ENCODE measurements at regions not wholly inside any gene's neighbourhood (a gene's known extent, or its start where the extent isn't known, plus 50 kb on each side); places are given as distances from the start of the nearest gene placed in this dataset.
"Not testable (repeated sequence)": the region's sequence is repeated elsewhere in the genome, so short reads cannot be mapped to it uniquely, and the experiment has no call there.

- no peak for DNase-seq
These were observed 109.2 kb downstream of the PDGFA start for GRCh38 chr7:410395-410910.

DNA sequence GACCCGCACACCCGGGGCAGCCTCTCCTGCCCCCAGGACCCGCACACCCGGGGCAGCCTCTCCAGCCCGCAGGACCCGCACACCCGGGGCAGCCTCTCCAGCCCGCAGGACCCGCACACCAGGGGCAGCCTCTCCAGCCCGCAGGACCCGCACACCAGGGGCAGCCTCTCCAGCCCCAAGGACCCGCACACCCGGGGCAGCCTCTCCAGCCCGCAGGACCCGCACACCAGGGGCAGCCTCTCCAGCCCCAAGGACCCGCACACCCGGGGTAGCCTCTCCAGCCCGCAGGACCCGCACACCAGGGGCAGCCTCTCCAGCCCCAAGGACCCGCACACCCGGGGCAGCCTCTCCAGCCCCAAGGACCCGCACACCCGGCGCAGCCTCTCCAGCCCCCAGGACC lies 108.5 kb downstream of the PDGFA start:
- DNase-seq: not testable (repeated sequence)

DNA sequence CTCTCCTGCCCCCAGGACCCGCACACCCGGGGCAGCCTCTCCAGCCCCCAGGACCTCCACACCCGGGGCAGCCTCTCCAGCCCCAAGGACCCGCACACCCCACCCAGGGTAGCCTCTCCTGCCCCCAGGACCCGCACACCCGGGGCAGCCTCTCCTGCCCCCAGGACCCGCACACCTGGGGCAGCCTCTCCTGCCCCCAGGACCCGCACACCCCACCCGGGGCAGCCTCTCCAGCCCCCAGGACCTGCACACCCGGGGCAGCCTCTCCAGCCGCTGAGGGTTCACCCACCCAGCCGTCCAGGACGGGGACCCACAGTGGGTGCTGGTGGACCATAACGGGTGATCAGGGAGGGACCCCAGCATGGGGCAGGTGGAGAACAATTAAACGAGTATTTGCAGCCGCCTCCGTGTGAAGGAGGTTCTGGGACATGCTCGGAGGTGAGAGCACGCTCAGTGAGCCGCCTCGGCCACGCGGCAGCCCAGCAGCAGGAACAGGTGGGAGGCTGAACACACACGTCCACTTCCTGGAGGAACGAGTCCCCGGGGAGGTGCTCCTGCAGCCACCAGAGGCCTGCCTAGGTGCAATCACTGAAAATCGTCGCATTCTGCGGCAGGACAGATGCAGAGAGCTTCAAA lies 107.9 kb downstream of the PDGFA start:
- no peak for DNase-seq

DNA sequence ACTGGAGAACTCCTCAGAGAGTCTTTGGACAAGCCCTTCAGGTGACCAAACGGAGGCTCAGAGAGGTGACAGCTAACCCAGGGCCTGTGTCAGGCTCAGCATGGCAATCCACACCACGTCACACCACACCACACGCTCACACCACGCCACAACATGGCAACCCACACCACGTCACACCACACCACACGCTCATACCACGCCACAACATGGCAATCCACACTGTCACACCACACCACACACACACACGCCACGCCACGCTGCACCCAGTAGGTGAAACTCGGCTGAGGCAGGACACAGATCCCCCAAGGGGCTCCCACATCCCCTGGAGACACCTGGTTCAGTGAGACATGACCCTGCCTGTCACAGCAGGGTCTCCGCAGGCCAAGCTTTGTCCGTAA lies 107.3 kb downstream of the PDGFA start:
- DNase-seq: no peak

- no peak for DNase-seq
These were observed 104.7 kb downstream of the PDGFA start for GRCh38 chr7:414681-415560.

- no peak for DNase-seq
These were observed 103.8 kb downstream of the PDGFA start for GRCh38 chr7:415646-416525.

DNA sequence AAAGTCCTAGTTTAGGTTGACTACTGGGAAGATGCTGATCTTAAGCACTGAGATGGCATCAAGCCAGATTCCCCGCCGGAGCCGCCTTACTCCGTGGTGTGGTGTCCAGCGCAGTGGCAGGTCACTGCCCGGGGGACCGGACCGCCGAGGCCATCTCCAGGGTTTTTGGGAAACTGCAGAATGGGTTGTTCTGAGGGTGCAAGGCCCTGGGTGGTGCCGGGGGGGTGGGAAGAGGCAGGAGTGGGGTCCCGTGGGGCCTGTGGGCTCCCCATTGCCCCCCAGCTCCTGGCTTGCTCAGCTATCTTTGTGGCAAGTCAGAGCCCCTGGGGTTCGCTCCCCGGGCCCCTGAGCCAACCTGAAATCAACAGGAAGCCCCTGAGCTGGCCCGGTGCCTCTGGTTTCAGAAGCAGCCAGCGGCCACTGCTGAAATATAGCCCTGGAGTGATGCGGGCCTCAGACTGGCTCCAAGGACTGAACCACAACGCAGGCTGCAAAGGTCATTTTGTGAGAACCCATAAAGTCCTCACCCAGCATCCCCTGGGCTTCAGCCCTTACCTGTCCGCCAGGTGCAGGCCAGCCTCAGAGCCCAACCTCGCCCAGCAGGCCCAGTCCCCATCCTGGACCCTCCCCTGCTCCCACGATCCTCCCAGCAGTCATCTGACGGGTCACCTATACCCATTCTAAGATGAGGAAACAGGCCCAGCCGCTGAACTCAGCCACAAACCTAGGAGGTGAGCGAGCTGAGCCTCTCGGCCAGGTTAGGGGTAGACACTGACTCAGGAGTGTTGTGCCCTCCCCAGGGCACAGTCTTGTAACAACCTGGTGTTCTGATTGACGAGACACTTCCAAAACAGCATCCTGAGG lies 102.7 kb downstream of the PDGFA start:
- DNase-seq: no peak

DNA sequence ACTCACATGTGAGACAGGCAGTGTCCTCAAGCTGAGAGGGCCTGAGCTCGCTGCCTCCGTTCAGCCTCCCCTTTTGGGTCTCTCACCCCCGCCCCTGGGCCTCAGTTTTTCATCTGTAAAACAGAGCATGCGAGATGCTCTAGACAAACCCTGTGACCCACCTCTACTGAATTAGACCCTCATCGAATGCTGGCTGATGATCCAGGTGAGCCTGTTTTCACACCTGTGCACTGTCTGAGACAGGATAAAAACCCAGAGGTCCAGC lies 102.1 kb downstream of the PDGFA start:
- no peak for DNase-seq

- no peak for DNase-seq
These were observed 101.6 kb downstream of the PDGFA start for GRCh38 chr7:417973-418601.

GRCh38 chr7:418636-419280 lies 100.9 kb downstream of the PDGFA start:
- DNase-seq: no peak

- DNase-seq: no peak
These were observed 99.2 kb downstream of the PDGFA start for GRCh38 chr7:420142-421093.

DNA sequence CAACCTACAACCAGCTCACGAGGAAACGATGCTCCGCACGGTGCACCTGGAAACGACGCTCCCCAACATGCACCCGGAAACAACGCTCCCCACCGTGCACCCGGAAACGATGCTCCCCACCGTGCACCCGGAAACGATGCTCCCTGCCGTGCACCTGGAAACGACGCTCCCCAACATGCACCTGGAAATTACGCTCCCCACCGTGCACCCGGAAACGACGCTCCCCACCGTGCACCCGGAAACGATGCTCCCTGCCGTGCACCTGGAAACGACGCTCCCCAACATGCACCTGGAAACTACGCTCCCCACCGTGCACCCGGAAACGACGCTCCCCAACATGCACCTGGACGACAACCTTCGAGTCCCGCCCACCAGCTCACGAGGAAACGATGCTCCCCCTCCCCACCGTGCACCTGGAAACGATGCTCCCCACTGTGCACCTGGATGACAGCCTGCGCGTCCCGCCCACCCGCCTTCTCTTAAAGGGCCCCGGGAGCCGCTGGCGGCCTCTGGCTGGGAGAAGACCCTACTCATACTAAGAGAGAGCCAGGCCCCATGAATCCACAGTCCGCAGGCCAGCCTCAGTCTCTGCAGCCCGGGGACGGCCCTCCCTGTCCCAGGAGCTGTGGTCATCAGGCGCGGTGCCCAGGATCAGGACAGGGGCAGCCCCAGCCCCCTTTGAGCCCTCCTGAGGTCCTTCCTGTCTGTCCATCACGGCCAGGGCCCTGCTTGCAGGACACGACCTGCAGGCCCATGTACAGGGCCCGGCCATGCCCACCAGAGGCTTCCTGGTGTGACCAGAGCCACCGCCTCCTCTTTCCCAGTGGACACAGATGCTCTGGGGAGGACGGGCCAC lies 98.3 kb downstream of the PDGFA start:
- no peak for DNase-seq

DNA sequence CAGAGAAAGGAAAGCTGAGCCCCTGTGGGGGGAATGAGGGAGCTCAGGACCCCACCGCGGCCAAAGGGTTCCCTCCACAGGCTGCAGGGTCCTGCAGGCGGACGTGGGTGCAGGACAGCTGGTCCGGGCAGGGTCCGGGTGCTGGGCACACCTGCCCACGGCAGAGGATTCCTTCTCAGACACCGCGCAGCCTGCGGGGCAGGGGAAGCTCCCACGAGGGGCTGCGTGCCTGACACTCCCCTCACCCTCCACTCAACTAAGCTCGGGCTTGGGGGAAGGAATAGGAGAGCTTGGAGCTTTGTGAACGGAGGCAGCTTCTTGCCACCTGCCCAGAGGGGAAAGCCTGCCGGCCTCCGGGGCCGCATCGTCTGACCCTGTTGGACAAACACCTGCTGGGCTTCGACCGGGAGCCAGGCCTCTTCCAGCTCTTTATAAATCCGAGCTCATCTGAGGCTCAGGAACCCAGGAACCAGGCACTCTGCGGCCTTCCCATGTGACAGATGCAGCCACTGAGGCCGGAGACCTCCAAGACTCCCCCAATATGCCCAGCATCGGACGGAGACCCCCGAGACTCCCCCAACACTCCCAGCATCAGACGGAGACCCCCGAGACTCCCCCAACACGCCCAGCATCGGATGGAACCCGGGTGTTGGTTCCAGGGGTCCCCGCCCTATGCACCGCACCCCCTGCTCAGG lies 97.3 kb downstream of the PDGFA start:
- no peak for DNase-seq

DNA sequence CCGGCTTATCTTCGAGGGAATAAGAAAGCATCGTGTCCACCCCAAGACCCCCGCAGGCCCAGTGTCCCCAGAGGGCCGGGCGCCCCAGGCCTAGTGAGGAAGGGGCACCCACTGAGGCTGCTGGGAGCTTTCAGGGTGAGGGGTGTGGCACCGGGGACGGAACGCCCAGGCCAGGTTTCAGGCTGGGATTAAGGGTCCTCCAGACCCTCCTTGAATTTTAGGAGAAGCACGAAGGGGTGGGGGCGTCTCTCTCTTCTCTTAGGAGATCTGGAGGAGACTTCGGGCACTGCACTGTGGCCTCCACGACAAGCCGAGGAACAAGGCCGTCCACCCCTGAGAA lies 96.8 kb downstream of the PDGFA start:
- no peak for DNase-seq

DNA sequence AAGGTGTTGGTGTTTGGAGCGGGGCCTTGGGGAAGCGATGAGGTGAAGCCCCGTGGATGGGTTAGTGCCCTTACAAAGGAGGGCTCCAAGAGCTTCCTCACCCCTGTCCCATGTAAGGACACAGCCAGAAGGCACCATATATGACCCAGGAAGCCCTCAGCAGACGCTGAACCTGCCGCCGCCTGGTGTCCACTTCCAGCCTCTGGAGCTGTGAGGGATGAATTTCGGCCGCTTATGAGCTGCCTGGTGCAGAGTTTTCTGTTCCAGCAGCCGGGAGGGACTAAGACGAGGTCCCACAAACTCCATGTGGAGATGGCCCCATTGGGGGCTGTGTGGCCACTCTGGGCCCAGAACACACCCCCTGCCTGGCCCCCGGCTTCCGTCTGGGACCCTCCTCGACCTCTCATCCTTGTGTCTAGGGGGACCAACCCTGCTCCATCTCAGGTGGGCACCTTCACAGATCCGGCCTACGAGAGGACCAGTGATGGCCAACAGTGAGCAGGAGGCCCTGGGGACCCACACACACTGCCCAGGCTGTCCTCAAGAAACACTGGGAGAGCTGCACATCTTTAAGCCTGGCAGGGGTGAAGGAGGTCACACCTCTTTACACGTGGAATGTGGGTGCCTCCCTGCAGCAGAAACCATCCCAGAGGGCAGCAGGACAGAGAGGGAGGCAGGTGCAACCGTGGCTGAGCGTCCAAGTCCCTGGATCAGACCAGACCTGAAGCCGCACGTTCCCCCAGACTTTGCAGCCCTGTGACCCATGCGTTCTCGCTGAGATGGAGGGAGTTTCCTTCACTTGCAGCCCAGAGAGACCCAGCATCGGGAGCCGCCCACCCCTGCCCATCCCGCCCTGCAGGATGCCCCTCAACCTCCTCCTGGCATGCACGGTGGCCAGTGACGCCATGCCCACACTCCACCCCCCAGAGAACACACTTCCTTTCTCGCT lies 96.1 kb downstream of the PDGFA start:
- DNase-seq: no peak

DNA sequence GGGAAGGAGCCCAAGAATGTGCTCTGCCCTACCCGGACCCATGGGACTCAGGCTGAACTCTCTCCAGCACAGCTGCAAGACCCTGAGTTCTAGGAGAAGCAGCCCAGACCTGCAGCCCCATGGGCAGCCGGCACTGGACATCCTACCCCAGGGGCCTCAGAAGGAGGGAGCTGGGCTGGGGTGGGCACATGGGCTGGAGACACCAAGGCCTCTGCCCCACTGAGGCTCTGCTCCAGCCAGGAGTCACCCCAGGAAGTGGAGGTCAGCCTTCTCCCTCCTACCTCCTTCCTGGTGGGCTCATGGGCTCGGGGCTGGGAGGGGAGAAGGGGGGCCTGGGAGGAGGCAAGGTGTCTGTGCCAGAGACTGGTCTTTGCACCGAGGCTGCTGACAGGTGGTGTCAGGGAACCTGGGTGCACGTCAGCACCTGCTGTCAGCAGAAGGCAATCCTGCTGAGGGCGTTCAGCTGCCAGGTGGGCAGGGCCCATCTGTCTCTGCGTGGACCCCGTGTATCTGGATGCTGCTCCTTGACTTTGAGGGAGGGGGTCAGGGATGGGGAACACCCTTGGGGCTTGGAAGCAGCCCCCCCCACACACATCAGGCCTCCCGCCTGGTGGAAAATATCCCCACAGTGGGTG lies 95.2 kb downstream of the PDGFA start:
- no peak for DNase-seq

All from activated CD8-positive, alpha-beta memory T cell treated with anti-CD3 and anti-CD28 coated beads, Interleukin-2, amount 50 U/mL, for 48 hours (primary cell).